Activated B cell treated with CpG ODN at 0.5 μM for 24 hours (primary cell): ENCODE measurements at regions not wholly inside any gene's neighbourhood (a gene's known extent, or its start where the extent isn't known, plus 50 kb on each side); places are given as distances from the start of the nearest gene placed in this dataset.

Experiments used
- ATAC-seq: fragments of 200-7000 bp; cut with Tn5 transposase; one replicate; pipeline ENCODE4 v1.10.0; 2021; ENCODE audit warnings: low read depth, mild to moderate bottlenecking, moderate library complexity
- CTCF ChIA-PET: fragments of 350-600 bp; sonication (Branson Sonifier 250); formaldehyde crosslinking; loops from one replicate; lab custom pipeline; 2021; ENCODE audit warnings: antibody characterized with exemption; lab: Charles Lee
- POLR2A ChIA-PET: fragments of 350-600 bp; sonication (Branson Sonifier 250); formaldehyde crosslinking; loops from one replicate; lab custom pipeline; 2021; ENCODE audit warnings: antibody characterized with exemption; lab: Charles Lee
- DNase-seq: peaks from one replicate; pipeline ENCODE4 v3.0.0; 2022
- H3K27ac Mint-ChIP-seq: one replicate; pipeline ENCODE4 v1.8.0; 2020; ENCODE audit warnings: mixed read lengths
- H3K27me3 Mint-ChIP-seq: one replicate; pipeline ENCODE4 v1.8.0; 2021; ENCODE audit warnings: mixed read lengths
- H3K36me3 Mint-ChIP-seq: one replicate; pipeline ENCODE4 v1.8.0; 2021; ENCODE audit warnings: low read depth, mixed read lengths
- H3K4me1 Mint-ChIP-seq: one replicate; pipeline ENCODE4 v1.8.0; 2021; ENCODE audit warnings: mixed read lengths
- H3K4me3 Mint-ChIP-seq: one replicate; pipeline ENCODE4 v1.8.0; 2020; ENCODE audit warnings: mild to moderate bottlenecking, mixed read lengths
- H3K9me3 Mint-ChIP-seq: one replicate; pipeline ENCODE4 v1.8.0; 2020; ENCODE audit warnings: mixed read lengths
- CTCF ChIP-seq: fragments of 200-600 bp; IDR thresholded peaks from one replicate; pipeline ENCODE4 v1.8.0; 2022; ENCODE audit warnings: antibody characterized with exemption, mild to moderate bottlenecking
- intact Hi-C: fragments of 100-400 bp; cut with micrococcal nuclease; formaldehyde crosslinking; loops from one replicate; pipeline ENCODE4 v1.15.1; 2024

DNA sequence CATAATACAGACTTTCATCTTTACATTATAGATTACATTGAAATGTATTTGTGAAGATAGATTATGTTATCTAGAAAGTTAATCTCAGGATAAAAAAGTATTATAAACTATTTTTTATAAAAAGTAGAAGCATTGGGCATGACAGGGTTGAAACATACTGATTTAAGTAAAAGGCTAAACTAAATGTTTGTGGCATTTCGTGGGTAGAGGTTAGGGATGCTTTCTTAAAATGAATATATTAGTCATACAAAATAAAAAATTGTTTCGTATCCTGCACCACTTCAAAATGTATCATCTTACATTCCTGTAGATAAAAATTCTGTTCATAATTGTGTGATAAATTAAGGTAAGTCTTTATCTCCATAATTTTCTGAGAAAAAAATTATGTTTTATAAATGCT is 603.6 kb downstream of the SPRY1 start:
- Mint-ChIP-seq H3K4me3 (no peak overlapping the region), H3K4me1 (no peaks in the 10 kb centered on the region), H3K36me3 (no peaks in the 10 kb centered on the region), H3K9me3 (no peaks in the 10 kb centered on the region), H3K27me3 (no peaks in the 10 kb centered on the region), H3K27ac (no peak overlapping the region)
- ATAC-seq (no peak), DNase-seq (no peak)
- ChIA-PET POLR2A (no interaction called here), CTCF (no interaction called here)
- no peak for TF ChIP-seq CTCF
- intact Hi-C loops: no loop called here

DNA sequence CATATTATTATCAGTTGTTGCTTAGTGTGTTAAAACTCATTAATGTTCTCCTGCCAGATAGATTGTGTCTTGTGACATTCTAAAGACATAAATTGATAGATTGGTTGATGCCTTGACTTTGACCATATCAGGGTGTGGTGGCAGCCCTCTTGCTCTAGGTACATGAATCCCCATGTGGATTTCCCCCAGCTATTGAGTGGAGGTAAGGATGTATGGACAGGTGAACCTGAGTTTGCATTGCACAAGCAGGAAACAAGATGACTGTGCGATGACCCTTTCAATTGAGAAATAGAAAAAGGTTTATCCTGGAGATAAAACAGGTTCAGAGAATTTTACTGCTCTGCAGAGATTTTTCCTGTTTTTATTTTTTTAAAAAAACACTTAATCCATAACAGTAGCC is 619.2 kb downstream of the SPRY1 start:
- ATAC-seq (no peak), DNase-seq (no peak)
- CTCF ChIA-PET: no interaction called here
- H3K36me3 Mint-ChIP-seq: no peaks in the 10 kb centered on the region
- H3K27ac Mint-ChIP-seq: no peak overlapping the region
- no peak for TF ChIP-seq CTCF
- POLR2A ChIA-PET: no interaction called here
- no peaks in the 10 kb centered on the region for H3K27me3 Mint-ChIP-seq
- no peak overlapping the region for H3K4me3 Mint-ChIP-seq
- intact Hi-C loops: no loop called here
- H3K4me1 Mint-ChIP-seq: peaks cover 20% of the 10 kb centered on the region
- no peaks in the 10 kb centered on the region for H3K9me3 Mint-ChIP-seq

DNA sequence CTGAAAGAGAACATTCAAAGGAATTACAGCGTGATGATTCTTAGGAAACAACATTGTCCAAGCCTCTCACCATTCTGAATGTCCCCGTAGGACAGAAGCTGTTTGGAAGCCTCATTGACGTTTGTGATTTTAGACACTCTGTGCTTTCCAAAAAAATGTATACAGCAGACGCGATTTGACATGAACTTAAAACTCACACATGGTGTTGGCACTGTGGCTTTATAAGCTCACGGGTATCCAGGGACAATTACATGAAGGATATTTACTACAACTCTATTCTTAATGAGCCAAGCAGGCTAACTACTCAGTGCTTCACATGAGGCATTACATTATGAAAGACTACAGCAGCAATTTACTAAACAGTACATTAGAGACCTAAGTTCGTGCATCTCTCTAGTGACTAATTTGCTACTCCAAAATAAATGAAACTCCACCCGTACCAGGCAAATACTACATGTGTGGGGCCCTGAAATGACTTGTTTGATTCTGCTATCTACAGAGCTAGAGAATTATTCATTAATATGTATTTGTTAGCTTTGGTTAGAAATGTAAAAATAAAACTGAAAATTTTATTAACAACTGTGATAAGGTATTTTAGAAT is 620.7 kb downstream of the SPRY1 start:
- H3K9me3 Mint-ChIP-seq: peaks cover 4% of the 10 kb centered on the region
- peaks cover 20% of the 10 kb centered on the region for H3K4me1 Mint-ChIP-seq
- CTCF ChIA-PET: no interaction called here
- ATAC-seq (no peak), DNase-seq (no peak)
- intact Hi-C loops: no loop called here
- POLR2A ChIA-PET: no interaction called here
- H3K36me3 Mint-ChIP-seq: no peaks in the 10 kb centered on the region
- no peak overlapping the region for H3K27ac Mint-ChIP-seq
- no peak overlapping the region for H3K4me3 Mint-ChIP-seq
- H3K27me3 Mint-ChIP-seq: no peaks in the 10 kb centered on the region
- no peak for TF ChIP-seq CTCF

GRCh38 chr4:124018383-124019317 is 622.1 kb downstream of the SPRY1 start:
- ChIA-PET POLR2A (no interaction called here), CTCF (no interaction called here)
- peak; percentile 77 for ATAC-seq
- no peak for DNase-seq
- no peaks in the 10 kb centered on the region for H3K36me3 Mint-ChIP-seq
- no peaks in the 10 kb centered on the region for H3K27me3 Mint-ChIP-seq
- TF ChIP-seq CTCF: no peak
- intact Hi-C loops: no loop called here
- peaks cover 20% of the 10 kb centered on the region for H3K4me1 Mint-ChIP-seq
- H3K27ac Mint-ChIP-seq: peak overlapping the region; percentile 33
- H3K9me3 Mint-ChIP-seq: peaks cover 4% of the 10 kb centered on the region
- peak overlapping the region; percentile 72 for H3K4me3 Mint-ChIP-seq
